H1 (cell line): ENCODE measurements at regions not wholly inside any gene's neighbourhood (a gene's known extent, or its start where the extent isn't known, plus 50 kb on each side); places are given as distances from the start of the nearest gene placed in this dataset.

Experiments used
- CTCF ChIA-PET: fragments of 300-600 bp; sonication (Branson Sonifier 250); formaldehyde crosslinking; loops from one replicate; lab custom pipeline; 2021; ENCODE audit not compliant: partially characterized antibody; lab: Charles Lee
- POLR2A ChIA-PET: fragments of 300-600 bp; sonication (Branson Sonifier 250); formaldehyde crosslinking; loops from one replicate; lab custom pipeline; 2021; ENCODE audit warnings: inconsistent platforms; ENCODE audit not compliant: partially characterized antibody; lab: Charles Lee
- DNase-seq, 2 experiments: peaks; one replicate each; pipeline versions ENCODE4 v3.0.0 to v3.0.0-alpha.2; 2010 to 2022; ENCODE audit warnings: low spot score in 2 of 2, low read depth in 1 of 2, mixed read lengths in 1 of 2
- FAIRE-seq: peaks from 2 replicates; lab custom pipeline; 2011; peaks lifted over from hg19 to GRCh38; lab: Jason Lieb, UNC
- H2AFZ ChIP-seq: 2 replicates; pipeline ENCODE4 v1.8.1; 2012; ENCODE audit warnings: low read length, inconsistent platforms
- H2AK5ac ChIP-seq: 2 replicates; pipeline ENCODE4 v1.6.1; 2013; ENCODE audit warnings: low read depth, low read length
- H2BK120ac ChIP-seq: replicated peaks from 2 replicates; pipeline ENCODE3; 2013; ENCODE audit warnings: low read depth, low read length, inconsistent platforms
- H2BK12ac ChIP-seq: 2 replicates; pipeline ENCODE4 v1.6.1; 2013; ENCODE audit warnings: low read depth, low read length
- H2BK15ac ChIP-seq: 2 replicates; pipeline ENCODE4 v1.6.1; 2013; ENCODE audit warnings: low read length
- H2BK20ac ChIP-seq: 2 replicates; pipeline ENCODE4 v1.6.1; 2013; ENCODE audit warnings: low read length
- H2BK5ac ChIP-seq: 2 replicates; pipeline ENCODE4 v1.6.1; 2013; ENCODE audit warnings: low read depth, low read length
- H3K14ac ChIP-seq: 2 replicates; pipeline ENCODE4 v1.6.1; 2013; ENCODE audit warnings: inconsistent platforms; ENCODE audit not compliant: insufficient read length
- H3K18ac ChIP-seq: 2 replicates; pipeline ENCODE4 v1.6.1; 2013; ENCODE audit warnings: low read length; ENCODE audit errors: extremely low read depth
- H3K23ac ChIP-seq: 2 replicates; pipeline ENCODE4 v1.6.1; 2013; ENCODE audit warnings: inconsistent platforms; ENCODE audit not compliant: insufficient read length
- H3K23me2 ChIP-seq: 2 replicates; pipeline ENCODE4 v1.6.1; 2013; ENCODE audit warnings: low read depth, low read length
- H3K27ac ChIP-seq: 2 replicates; pipeline ENCODE4 v1.6.1; 2011; ENCODE audit warnings: low read depth, low read length, inconsistent platforms
- H3K27me3 ChIP-seq, 4 experiments: replicated peaks in 1 of 4; 1 replicate in 1 of 4; 2 replicates in 3 of 4; pipeline versions ENCODE4 v1.6.1 to v1.8.1; 2011 to 2013; ENCODE audit warnings: low read length in 3 of 4, mild to moderate bottlenecking in 3 of 4, inconsistent platforms in 2 of 4, mixed read lengths in 2 of 4, moderate library complexity in 1 of 4; ENCODE audit not compliant: control insufficient read depth in 3 of 4, insufficient read depth in 3 of 4; ENCODE audit errors: extremely low read depth in 1 of 4
- H3K36me3 ChIP-seq, 4 experiments: 2 replicates each; pipeline versions ENCODE4 v1.6.1 to v1.8.1; 2011 to 2013; ENCODE audit warnings: mild to moderate bottlenecking in 4 of 4, low read length in 3 of 4, moderate library complexity in 2 of 4, control low read depth in 1 of 4, inconsistent platforms in 1 of 4; ENCODE audit not compliant: insufficient read depth in 4 of 4, control insufficient read depth in 2 of 4
- H3K4ac ChIP-seq: replicated peaks from 2 replicates; pipeline ENCODE3; 2013; ENCODE audit warnings: low read length, low read depth, mixed read lengths, inconsistent platforms; ENCODE audit not compliant: insufficient read length
- H3K4me1 ChIP-seq, 4 experiments: replicated peaks in 1 of 4; 1 replicate in 1 of 4; 2 replicates in 3 of 4; pipeline versions ENCODE4 v1.6.1 to v1.8.1; 2011 to 2013; ENCODE audit warnings: low read length in 3 of 4, inconsistent platforms in 2 of 4, mixed read lengths in 1 of 4; ENCODE audit not compliant: insufficient read depth in 4 of 4, control insufficient read depth in 3 of 4
- H3K4me2 ChIP-seq, 2 experiments: 2 replicates each; pipeline versions ENCODE4 v1.6.1 to v1.8.1; 2011 to 2013; ENCODE audit warnings: low read depth in 2 of 2, low read length in 2 of 2, control low read depth in 1 of 2, inconsistent platforms in 1 of 2, mild to moderate bottlenecking in 1 of 2; ENCODE audit not compliant: insufficient read depth in 1 of 2
- H3K4me3 ChIP-seq, 4 experiments: fragments of 200-600, 300-600 bp in 1 of 4; sonication (generic), shearing (Covaris generic), sonication (Bioruptor Twin) in 1 of 4; 2 replicates each; pipeline versions ENCODE4 v1.5.1 to v1.8.1; 2011 to 2016; ENCODE audit warnings: low read length in 4 of 4, low read depth in 3 of 4, control low read depth in 2 of 4, inconsistent platforms in 2 of 4, mild to moderate bottlenecking in 2 of 4, mixed read lengths in 1 of 4, moderate library complexity in 1 of 4; ENCODE audit not compliant: insufficient read depth in 2 of 4; ENCODE audit errors: extremely low read depth in 1 of 4
- H3K56ac ChIP-seq: replicated peaks from 2 replicates; pipeline ENCODE3; 2013; ENCODE audit warnings: low read depth, mild to moderate bottlenecking, mixed read lengths, low read length, inconsistent platforms; ENCODE audit not compliant: insufficient read length
- H3K79me1 ChIP-seq: 2 replicates; pipeline ENCODE4 v1.6.1; 2013; ENCODE audit warnings: low read depth, low read length, control low read depth
- H3K79me2 ChIP-seq, 2 experiments: 2 replicates each; pipeline versions ENCODE4 v1.6.1 to v1.8.1; 2012 to 2013; ENCODE audit warnings: low read length in 2 of 2, mild to moderate bottlenecking in 2 of 2, inconsistent platforms in 1 of 2; ENCODE audit not compliant: insufficient read depth in 2 of 2, control insufficient read depth in 1 of 2
- H3K9ac ChIP-seq, 4 experiments: replicated peaks in 1 of 4; 1 replicate in 1 of 4; 2 replicates in 3 of 4; pipeline versions ENCODE4 v1.6.1 to v1.8.1; 2011 to 2013; ENCODE audit warnings: low read depth in 3 of 4, low read length in 3 of 4, control low read depth in 2 of 4, mild to moderate bottlenecking in 2 of 4, moderate library complexity in 2 of 4, inconsistent platforms in 1 of 4; ENCODE audit errors: extremely low read depth in 1 of 4
- H3K9me3 ChIP-seq, 2 experiments: 2 replicates each; pipeline versions ENCODE4 v1.6.1 to v1.8.1; 2012 to 2013; ENCODE audit warnings: mild to moderate bottlenecking in 2 of 2, moderate library complexity in 2 of 2, control low read depth in 1 of 2, inconsistent platforms in 1 of 2, low read depth in 1 of 2, low read length in 1 of 2, mixed read lengths in 1 of 2; ENCODE audit not compliant: insufficient read depth in 2 of 2
- H4K20me1 ChIP-seq, 2 experiments: replicated peaks in 1 of 2; 2 replicates each; pipeline versions ENCODE3 to v1.8.1; 2011 to 2013; ENCODE audit warnings: inconsistent platforms in 2 of 2, low read length in 2 of 2, mild to moderate bottlenecking in 1 of 2; ENCODE audit not compliant: insufficient read depth in 2 of 2, control insufficient read depth in 1 of 2
- H4K5ac ChIP-seq: 2 replicates; pipeline ENCODE4 v1.6.1; 2013; ENCODE audit warnings: low read length, low read depth, mixed read lengths, inconsistent platforms; ENCODE audit not compliant: insufficient read length
- H4K8ac ChIP-seq: 2 replicates; pipeline ENCODE4 v1.8.0; 2013; ENCODE audit warnings: mild to moderate bottlenecking, moderate library complexity, low read length, inconsistent platforms; ENCODE audit not compliant: insufficient read depth; ENCODE audit errors: extremely low read depth
- H4K91ac ChIP-seq: replicated peaks from 2 replicates; pipeline ENCODE3; 2013; ENCODE audit warnings: low read length, mixed read lengths, inconsistent platforms; ENCODE audit not compliant: insufficient read length
- BCL11A ChIP-seq, 2 experiments: IDR thresholded peaks; one replicate each; pipeline ENCODE4 v1.6.1; 2011; ENCODE audit warnings: low read depth in 2 of 2, low read length in 2 of 2, mild to moderate bottlenecking in 2 of 2
- EGR1 ChIP-seq: IDR thresholded peaks from 2 replicates; pipeline ENCODE4 v1.6.1; 2011; ENCODE audit warnings: low read depth, low read length, borderline replicate concordance
- FOSL1 ChIP-seq: IDR thresholded peaks from 2 replicates; pipeline ENCODE4 v1.6.1; 2011; ENCODE audit warnings: mild to moderate bottlenecking, low read depth, low read length, moderate library complexity; ENCODE audit not compliant: insufficient read depth
- JUN ChIP-seq: IDR thresholded peaks from 2 replicates; pipeline ENCODE4 v1.6.1; 2011; ENCODE audit warnings: low read depth, mild to moderate bottlenecking, improper control_type of control experiment, low read length
- NANOG ChIP-seq: IDR thresholded peaks from 2 replicates; pipeline ENCODE4 v1.6.1; 2011; ENCODE audit warnings: low read length, low read depth, mild to moderate bottlenecking, inconsistent platforms; ENCODE audit not compliant: insufficient read depth, poor library complexity, severe bottlenecking
- SIX5 ChIP-seq: IDR thresholded peaks from 2 replicates; pipeline ENCODE4 v1.6.1; 2011; ENCODE audit warnings: mild to moderate bottlenecking, low read depth, low read length
- TAF1 ChIP-seq: IDR thresholded peaks from 2 replicates; pipeline ENCODE4 v1.6.1; 2011; ENCODE audit warnings: mild to moderate bottlenecking, low read depth, low read length
- whole genome bisulfite sequencing, 2 experiments: shearing (Covaris generic) in 1 of 2; methylation state at CpG; one replicate each; pipeline versions ENCODE4 v1.1.6 to v1.1.7; 2013 to 2015; ENCODE audit warnings: low lambda C conversion rate in 2 of 2, mixed read lengths in 2 of 2, inconsistent platforms in 1 of 2, low coverage in 1 of 2, missing lambda C conversion rate in 1 of 2; ENCODE audit not compliant: insufficient replicate concordance in 2 of 2, insufficient coverage in 1 of 2, insufficient read length in 1 of 2; ENCODE audit errors: extremely low coverage in 1 of 2, missing lambda C conversion rate in 1 of 2; 5-methylcytosine and 5-hydroxymethylcytosine counted together

GRCh38 chr14:44370727-44371126 lies 136.4 kb downstream of the FSCB start:
- Histone ChIP-seq H4K91ac (no peak overlapping the region), H3K79me1 (no peaks in the 10 kb centered on the region), H2BK5ac (no peak overlapping the region), H3K27ac (no peak overlapping the region), H3K14ac (no peak overlapping the region), H3K4me2 (no peak overlapping the region), H3K4me3 (no peak overlapping the region), H3K18ac (no peak overlapping the region), H3K4me1 (no peaks in the 10 kb centered on the region), H3K36me3 (peaks cover 0 to under 1% (median 0%) of the 10 kb centered on the region in 4 experiments; a peak in 1 of 8 replicates), H3K27me3 (peaks cover 0 to 2% (median 0%) of the 10 kb centered on the region in 4 experiments; a peak in 1 of 7 replicates), H2BK120ac (no peak overlapping the region), H4K20me1 (no peaks in the 10 kb centered on the region), H3K9me3 (peaks cover 9 to 10% of the 10 kb centered on the region in 2 experiments; a peak in 2 of 4 replicates), H3K9ac (no peak overlapping the region), H4K5ac (no peak overlapping the region), H3K56ac (no peak overlapping the region), H3K79me2 (no peaks in the 10 kb centered on the region), H3K23me2 (no peaks in the 10 kb centered on the region), H4K8ac (no peak overlapping the region), H3K23ac (no peak overlapping the region), H2BK12ac (no peak overlapping the region), H2BK20ac (no peak overlapping the region), H2BK15ac (no peak overlapping the region), H2AK5ac (no peak overlapping the region), H3K4ac (no peak overlapping the region), H2AFZ (no peak overlapping the region)
- 100% methylated on average over 1 of the region's 1 CpG; no CpG with 5 or more reads in 1 of the 2 experiments for WGBS, 2 experiments
- DNase-seq (no peak), FAIRE-seq (no peak)
- POLR2A ChIA-PET: no interaction called here
- TF ChIP-seq BCL11A (IDR thresholded peaks at IDR 0.05; ENCODE audit: low read depth in 2 of 2, low read length in 2 of 2): no peak
- no peak for TF ChIP-seq FOSL1
- TF ChIP-seq SIX5: no peak
- no peak for TF ChIP-seq EGR1
- no peak for TF ChIP-seq JUN
- TF ChIP-seq TAF1: no peak
- no peak for TF ChIP-seq NANOG
- CTCF ChIA-PET: interaction anchor here (0.7 kb wide), 2 partner anchors 16 to 255 kb away, joined by 3 read pairs; no protein-coding TSS in a partner anchor
